Liver (tissue), 3 donors: ENCODE measurements at regions not wholly inside any gene's neighbourhood (a gene's known extent, or its start where the extent isn't known, plus 50 kb on each side); places are given as distances from the start of the nearest gene placed in this dataset.

ENCODE experiments used
- EGR1 ChIP-seq, 2 donors: IDR thresholded peaks; 2 replicates each; pipeline ENCODE4 v1.6.1; 2016 to 2018; ENCODE audit warnings: antibody characterized with exemption in 2 of 2, low read depth in 2 of 2
- FOXA1 ChIP-seq: IDR thresholded peaks from 2 replicates; pipeline ENCODE4 v1.6.1; 2016; ENCODE audit warnings: antibody characterized with exemption
- GABPA ChIP-seq, 2 donors: IDR thresholded peaks in 1 of 2; conservative IDR thresholded peaks in 1 of 2; 2 replicates each; pipeline ENCODE4 v1.6.1; 2016; ENCODE audit warnings: antibody characterized with exemption in 2 of 2, mild to moderate bottlenecking in 1 of 2, moderate library complexity in 1 of 2
- HNF4G ChIP-seq: IDR thresholded peaks from 2 replicates; pipeline ENCODE4 v1.6.1; 2016; ENCODE audit warnings: antibody characterized with exemption
- RAD21 ChIP-seq, 2 donors: IDR thresholded peaks; 2 replicates each; pipeline ENCODE4 v1.6.1; 2016; ENCODE audit warnings: antibody characterized with exemption in 2 of 2, mild to moderate bottlenecking in 2 of 2
- RXRA ChIP-seq, 2 donors: IDR thresholded peaks; 2 replicates each; pipeline ENCODE4 v1.6.1; 2017 to 2018; ENCODE audit warnings: antibody characterized with exemption in 2 of 2, mild to moderate bottlenecking in 1 of 2
- TAF1 ChIP-seq: conservative IDR thresholded peaks from 2 replicates; pipeline ENCODE4 v1.6.1; 2016; ENCODE audit warnings: antibody characterized with exemption, mild to moderate bottlenecking
- YY1 ChIP-seq: IDR thresholded peaks from 2 replicates; pipeline ENCODE4 v1.6.1; 2016; ENCODE audit warnings: antibody characterized with exemption, mild to moderate bottlenecking
- TF ChIP-seq, protein P1 (sequence below): fragments of 150-350 bp; IDR thresholded peaks from 2 replicates; pipeline ENCODE4 v1.5.1; 2017; ENCODE audit warnings: improper control_type of control experiment, low read depth, low read length; ENCODE audit not compliant: missing input control
- TF ChIP-seq, protein P2 (sequence below): IDR thresholded peaks from 2 replicates; pipeline ENCODE4 v1.6.1; 2016; ENCODE audit warnings: antibody characterized with exemption, mild to moderate bottlenecking
- TF ChIP-seq, protein P3 (sequence below): IDR thresholded peaks from 2 replicates; pipeline ENCODE4 v1.6.1; 2016; ENCODE audit warnings: antibody characterized with exemption
- TF ChIP-seq, protein P4 (sequence below): IDR thresholded peaks from 2 replicates; pipeline ENCODE4 v1.6.1; 2016; ENCODE audit warnings: antibody characterized with exemption
- TF ChIP-seq, protein P5 (sequence below): IDR thresholded peaks from 2 replicates; pipeline ENCODE4 v1.6.1; 2016; ENCODE audit warnings: antibody characterized with exemption
- donor health status: healthy.
- donor health status: healthy.

DNA sequence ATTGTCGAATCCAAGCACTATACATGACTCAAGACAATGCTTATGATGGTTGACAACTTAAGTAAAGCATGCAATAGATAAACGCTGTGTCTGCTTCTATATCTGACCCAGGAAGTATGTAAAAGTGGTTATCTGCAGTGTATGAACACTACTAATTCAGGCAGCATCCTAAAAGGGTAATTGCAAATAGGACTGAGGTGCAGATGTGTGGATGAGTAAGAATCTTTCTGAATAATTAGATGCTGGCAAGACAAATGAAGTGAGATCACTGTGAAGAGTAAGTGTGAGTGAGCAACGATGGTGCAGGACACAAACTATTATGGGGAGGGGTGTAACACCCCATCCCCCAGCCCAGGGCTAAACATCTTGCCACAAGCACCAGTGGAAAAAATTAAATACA, 195.7 kb upstream of the CHRNA7 start:
- TF ChIP-seq, protein P1, sequence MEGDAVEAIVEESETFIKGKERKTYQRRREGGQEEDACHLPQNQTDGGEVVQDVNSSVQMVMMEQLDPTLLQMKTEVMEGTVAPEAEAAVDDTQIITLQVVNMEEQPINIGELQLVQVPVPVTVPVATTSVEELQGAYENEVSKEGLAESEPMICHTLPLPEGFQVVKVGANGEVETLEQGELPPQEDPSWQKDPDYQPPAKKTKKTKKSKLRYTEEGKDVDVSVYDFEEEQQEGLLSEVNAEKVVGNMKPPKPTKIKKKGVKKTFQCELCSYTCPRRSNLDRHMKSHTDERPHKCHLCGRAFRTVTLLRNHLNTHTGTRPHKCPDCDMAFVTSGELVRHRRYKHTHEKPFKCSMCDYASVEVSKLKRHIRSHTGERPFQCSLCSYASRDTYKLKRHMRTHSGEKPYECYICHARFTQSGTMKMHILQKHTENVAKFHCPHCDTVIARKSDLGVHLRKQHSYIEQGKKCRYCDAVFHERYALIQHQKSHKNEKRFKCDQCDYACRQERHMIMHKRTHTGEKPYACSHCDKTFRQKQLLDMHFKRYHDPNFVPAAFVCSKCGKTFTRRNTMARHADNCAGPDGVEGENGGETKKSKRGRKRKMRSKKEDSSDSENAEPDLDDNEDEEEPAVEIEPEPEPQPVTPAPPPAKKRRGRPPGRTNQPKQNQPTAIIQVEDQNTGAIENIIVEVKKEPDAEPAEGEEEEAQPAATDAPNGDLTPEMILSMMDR, result no peak
- TF ChIP-seq, protein P2, sequence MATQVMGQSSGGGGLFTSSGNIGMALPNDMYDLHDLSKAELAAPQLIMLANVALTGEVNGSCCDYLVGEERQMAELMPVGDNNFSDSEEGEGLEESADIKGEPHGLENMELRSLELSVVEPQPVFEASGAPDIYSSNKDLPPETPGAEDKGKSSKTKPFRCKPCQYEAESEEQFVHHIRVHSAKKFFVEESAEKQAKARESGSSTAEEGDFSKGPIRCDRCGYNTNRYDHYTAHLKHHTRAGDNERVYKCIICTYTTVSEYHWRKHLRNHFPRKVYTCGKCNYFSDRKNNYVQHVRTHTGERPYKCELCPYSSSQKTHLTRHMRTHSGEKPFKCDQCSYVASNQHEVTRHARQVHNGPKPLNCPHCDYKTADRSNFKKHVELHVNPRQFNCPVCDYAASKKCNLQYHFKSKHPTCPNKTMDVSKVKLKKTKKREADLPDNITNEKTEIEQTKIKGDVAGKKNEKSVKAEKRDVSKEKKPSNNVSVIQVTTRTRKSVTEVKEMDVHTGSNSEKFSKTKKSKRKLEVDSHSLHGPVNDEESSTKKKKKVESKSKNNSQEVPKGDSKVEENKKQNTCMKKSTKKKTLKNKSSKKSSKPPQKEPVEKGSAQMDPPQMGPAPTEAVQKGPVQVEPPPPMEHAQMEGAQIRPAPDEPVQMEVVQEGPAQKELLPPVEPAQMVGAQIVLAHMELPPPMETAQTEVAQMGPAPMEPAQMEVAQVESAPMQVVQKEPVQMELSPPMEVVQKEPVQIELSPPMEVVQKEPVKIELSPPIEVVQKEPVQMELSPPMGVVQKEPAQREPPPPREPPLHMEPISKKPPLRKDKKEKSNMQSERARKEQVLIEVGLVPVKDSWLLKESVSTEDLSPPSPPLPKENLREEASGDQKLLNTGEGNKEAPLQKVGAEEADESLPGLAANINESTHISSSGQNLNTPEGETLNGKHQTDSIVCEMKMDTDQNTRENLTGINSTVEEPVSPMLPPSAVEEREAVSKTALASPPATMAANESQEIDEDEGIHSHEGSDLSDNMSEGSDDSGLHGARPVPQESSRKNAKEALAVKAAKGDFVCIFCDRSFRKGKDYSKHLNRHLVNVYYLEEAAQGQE, result no peak
- TF ChIP-seq TAF1, result no peak
- TF ChIP-seq FOXA1, result no peak
- TF ChIP-seq GABPA (IDR thresholded peaks at IDR 0.05 in 1 of 2, conservative IDR thresholded peaks at IDR 0.05 in 1 of 2), result no peak
- no peak for TF ChIP-seq EGR1 (IDR thresholded peaks at IDR 0.05; ENCODE audit: low read depth in 2 of 2)
- TF ChIP-seq RXRA (IDR thresholded peaks at IDR 0.05), result no peak
- no peak for TF ChIP-seq HNF4G
- TF ChIP-seq, protein P3, sequence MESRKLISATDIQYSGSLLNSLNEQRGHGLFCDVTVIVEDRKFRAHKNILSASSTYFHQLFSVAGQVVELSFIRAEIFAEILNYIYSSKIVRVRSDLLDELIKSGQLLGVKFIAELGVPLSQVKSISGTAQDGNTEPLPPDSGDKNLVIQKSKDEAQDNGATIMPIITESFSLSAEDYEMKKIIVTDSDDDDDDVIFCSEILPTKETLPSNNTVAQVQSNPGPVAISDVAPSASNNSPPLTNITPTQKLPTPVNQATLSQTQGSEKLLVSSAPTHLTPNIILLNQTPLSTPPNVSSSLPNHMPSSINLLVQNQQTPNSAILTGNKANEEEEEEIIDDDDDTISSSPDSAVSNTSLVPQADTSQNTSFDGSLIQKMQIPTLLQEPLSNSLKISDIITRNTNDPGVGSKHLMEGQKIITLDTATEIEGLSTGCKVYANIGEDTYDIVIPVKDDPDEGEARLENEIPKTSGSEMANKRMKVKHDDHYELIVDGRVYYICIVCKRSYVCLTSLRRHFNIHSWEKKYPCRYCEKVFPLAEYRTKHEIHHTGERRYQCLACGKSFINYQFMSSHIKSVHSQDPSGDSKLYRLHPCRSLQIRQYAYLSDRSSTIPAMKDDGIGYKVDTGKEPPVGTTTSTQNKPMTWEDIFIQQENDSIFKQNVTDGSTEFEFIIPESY, result no peak
- TF ChIP-seq, protein P4, sequence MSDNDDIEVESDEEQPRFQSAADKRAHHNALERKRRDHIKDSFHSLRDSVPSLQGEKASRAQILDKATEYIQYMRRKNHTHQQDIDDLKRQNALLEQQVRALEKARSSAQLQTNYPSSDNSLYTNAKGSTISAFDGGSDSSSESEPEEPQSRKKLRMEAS, result no peak
- no peak for TF ChIP-seq YY1
- TF ChIP-seq, protein P5, sequence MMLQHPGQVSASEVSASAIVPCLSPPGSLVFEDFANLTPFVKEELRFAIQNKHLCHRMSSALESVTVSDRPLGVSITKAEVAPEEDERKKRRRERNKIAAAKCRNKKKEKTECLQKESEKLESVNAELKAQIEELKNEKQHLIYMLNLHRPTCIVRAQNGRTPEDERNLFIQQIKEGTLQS, result no peak
- no peak for TF ChIP-seq RAD21 (IDR thresholded peaks at IDR 0.05)
